Upper lobe of left lung (tissue), 6 donors: ENCODE measurements at regions not wholly inside any gene's neighbourhood (a gene's known extent, or its start where the extent isn't known, plus 50 kb on each side); places are given as distances from the start of the nearest gene placed in this dataset.

Source experiments
- ATAC-seq, 2 donors: fragments of 200-7000 bp; cut with Tn5 transposase; one replicate each; pipeline ENCODE4 v1.9.1; 2022; ENCODE audit warnings: mild to moderate bottlenecking in 2 of 2, moderate library complexity in 2 of 2; ENCODE audit not compliant: low FRiP score in 2 of 2
- DNase-seq, 2 donors: peaks; one replicate each; pipeline ENCODE4 v3.0.0-alpha.2; 2019 to 2020
- H3K27ac ChIP-seq, 4 donors: fragments of 200-600 bp; sonication (generic); one replicate each; pipeline ENCODE4 v1.5.1; 2016 to 2019
- H3K27me3 ChIP-seq, 4 donors: fragments of 200-600 bp; sonication (generic); one replicate each; pipeline ENCODE4 v1.5.1; 2017 to 2019
- H3K36me3 ChIP-seq, 4 donors: fragments of 200-600 bp; sonication (generic); one replicate each; pipeline ENCODE4 v1.5.1; 2016 to 2019
- H3K4me1 ChIP-seq, 4 donors: fragments of 200-600 bp; sonication (generic); one replicate each; pipeline ENCODE4 v1.5.1; 2018 to 2019
- H3K4me3 ChIP-seq, 4 donors: fragments of 200-600 bp; sonication (generic); one replicate each; pipeline ENCODE4 v1.5.1; 2017 to 2019; ENCODE audit warnings: mild to moderate bottlenecking in 2 of 4, moderate library complexity in 1 of 4
- H3K9me3 ChIP-seq, 4 donors: fragments of 200-600 bp; sonication (generic); one replicate each; pipeline ENCODE4 v1.5.1; 2018 to 2019
- EP300 ChIP-seq, 4 donors: sonication (generic); formaldehyde crosslinking; IDR thresholded peaks; one replicate each; pipeline ENCODE4 v1.5.1; 2017; ENCODE audit warnings: antibody characterized with exemption in 4 of 4, control low read depth in 2 of 4
- POLR2A ChIP-seq, 4 donors: fragments of 450-650 bp; IDR thresholded peaks; one replicate each; pipeline ENCODE4 v1.5.1; 2016 to 2017; ENCODE audit warnings: antibody characterized with exemption in 4 of 4, mild to moderate bottlenecking in 2 of 4
- POLR2AphosphoS5 ChIP-seq, 2 donors: sonication (generic); formaldehyde crosslinking; IDR thresholded peaks; one replicate each; pipeline ENCODE4 v1.5.1; 2017; ENCODE audit warnings: antibody characterized with exemption in 2 of 2
- WGBS, 2 donors: methylation state at CpG; one replicate each; pipeline ENCODE4 v1.1.5; 2017 to 2018; 5-methylcytosine and 5-hydroxymethylcytosine counted together
- TF ChIP-seq, protein P1 (sequence below), 6 experiments: fragments of 450-650 bp in 4 of 6; fragments of 200-600 bp in 2 of 6; sonication (generic) in 2 of 6; IDR thresholded peaks; one replicate each; pipeline ENCODE4 v1.5.1; 2016 to 2019; ENCODE audit warnings: antibody characterized with exemption in 6 of 6
- donor health status: DM: no; HTN: no; CAD: no; lungs with moderate emphysema.
- donor health status: DM: no; HTN: yes; CAD: no; lungs with severe emphysema.

DNA sequence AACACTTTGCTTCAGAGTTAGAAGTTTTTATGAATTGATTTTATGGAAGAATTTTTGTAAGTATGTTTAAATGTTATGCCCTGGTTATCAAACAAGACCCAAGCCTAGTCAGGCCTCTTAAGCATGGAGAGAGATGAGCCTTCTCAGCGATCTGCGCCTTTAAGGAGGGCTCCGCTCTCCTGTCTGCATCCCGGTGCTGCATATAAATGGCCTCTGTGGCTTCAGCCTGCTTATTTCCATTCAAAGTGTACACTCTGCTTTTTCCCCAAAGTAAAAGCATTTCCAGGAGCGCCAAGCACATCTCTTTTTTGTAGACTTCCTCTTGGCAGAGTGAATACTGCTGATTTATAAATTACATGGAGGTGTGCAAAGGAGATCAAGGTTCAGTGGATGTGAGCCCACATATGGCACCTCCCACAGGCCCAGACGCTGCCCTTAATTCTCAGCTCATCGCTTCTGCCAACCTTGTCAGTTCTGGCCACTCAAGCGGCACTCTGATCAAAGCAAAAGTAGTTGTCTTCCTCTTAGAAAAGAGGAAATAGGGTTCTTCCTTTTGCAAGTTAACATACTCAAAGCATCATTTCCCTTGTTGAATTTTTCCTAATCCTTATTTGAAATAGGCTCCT, 70.0 kb upstream of the SFMBT2 start:
- Histone ChIP-seq H3K4me3 (no peak overlapping the region), H3K27ac (no peak overlapping the region), H3K27me3 (no peaks in the 10 kb centered on the region), H3K4me1 (peaks cover 4 to 17% (median 9%) of the 10 kb centered on the region in 4 donors), H3K9me3 (no peaks in the 10 kb centered on the region), H3K36me3 (no peaks in the 10 kb centered on the region)
- TF ChIP-seq POLR2AphosphoS5 (IDR thresholded peaks at IDR 0.05) (no peak), POLR2A (IDR thresholded peaks at IDR 0.05) (no peak), EP300 (IDR thresholded peaks at IDR 0.05) (no peak)
- TF ChIP-seq, protein P1, sequence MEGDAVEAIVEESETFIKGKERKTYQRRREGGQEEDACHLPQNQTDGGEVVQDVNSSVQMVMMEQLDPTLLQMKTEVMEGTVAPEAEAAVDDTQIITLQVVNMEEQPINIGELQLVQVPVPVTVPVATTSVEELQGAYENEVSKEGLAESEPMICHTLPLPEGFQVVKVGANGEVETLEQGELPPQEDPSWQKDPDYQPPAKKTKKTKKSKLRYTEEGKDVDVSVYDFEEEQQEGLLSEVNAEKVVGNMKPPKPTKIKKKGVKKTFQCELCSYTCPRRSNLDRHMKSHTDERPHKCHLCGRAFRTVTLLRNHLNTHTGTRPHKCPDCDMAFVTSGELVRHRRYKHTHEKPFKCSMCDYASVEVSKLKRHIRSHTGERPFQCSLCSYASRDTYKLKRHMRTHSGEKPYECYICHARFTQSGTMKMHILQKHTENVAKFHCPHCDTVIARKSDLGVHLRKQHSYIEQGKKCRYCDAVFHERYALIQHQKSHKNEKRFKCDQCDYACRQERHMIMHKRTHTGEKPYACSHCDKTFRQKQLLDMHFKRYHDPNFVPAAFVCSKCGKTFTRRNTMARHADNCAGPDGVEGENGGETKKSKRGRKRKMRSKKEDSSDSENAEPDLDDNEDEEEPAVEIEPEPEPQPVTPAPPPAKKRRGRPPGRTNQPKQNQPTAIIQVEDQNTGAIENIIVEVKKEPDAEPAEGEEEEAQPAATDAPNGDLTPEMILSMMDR (IDR thresholded peaks at IDR 0.05), result no peak
- no peak for DNase-seq
- 46 to 55% methylated on average over 8 of the region's 8 CpGs for WGBS, 2 donors
- ATAC-seq, result peak in 1 of 2 donors; percentile 62

DNA sequence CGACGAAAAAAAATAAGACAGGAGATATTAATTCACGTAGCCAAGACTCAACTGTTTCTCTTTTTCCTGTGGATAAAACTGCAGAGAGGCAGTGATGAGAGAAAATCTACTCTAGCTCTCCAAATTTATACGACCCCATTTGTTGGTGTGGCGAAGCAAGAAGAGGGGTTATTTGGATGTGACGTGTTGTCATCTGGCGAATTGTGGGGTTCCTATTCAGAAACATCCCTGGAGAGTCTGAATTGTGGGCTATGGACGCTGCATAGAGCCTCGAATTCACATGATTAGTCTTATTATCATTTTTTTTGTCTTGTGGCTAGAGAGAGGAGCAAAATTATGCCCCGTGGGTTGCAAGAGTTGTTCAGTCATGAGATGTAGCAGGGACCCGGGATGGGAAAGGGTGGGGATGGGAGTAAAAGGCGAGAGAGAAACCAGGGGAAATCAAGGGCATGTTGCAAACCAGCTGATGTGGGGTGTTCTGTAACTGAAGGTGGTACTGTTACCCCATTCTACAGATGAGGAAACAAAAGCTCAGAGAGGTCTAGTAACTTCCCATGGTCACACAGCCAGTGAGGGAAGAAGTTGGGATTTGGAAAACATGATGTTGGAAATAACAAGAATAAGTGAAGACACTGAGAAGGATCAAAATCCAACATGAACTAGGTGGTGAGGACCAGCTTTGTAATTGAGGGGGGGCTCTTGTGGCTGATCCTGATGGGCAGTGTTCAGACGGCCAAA, 69.2 kb upstream of the SFMBT2 start:
- ATAC-seq, result no peak

DNA sequence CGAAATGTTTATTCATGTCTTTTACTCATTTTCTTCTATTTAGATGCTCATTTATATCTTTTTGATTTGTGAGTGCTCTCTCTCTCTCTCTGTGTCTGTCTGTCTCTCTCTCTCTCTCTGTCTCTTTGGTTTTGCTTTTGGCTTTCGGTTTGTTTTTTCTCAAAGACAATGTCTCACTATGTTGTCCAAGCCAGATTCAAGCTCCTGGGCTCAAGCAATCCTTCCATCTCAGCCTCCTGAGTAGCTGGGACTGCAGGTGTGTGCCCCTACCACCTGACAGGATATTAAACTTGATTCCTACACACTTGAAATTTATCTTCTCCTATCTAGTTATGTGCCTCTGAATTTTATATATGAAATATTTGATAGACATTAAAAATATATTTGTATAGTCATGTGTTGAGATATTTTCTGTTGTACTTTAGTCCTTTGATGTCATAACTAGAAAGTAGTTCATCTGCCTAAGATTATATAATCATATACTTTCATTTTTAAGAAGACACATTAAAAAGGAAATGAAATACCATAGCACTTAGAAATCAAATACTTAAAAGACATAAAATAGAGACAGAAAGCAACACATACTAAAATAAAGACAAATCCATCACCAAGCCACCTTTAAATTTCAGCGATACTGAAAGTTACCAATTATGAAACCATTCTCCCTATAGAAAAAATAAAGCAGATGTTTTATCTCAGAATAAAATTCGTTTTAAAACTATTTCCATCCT, 68.1 kb upstream of the SFMBT2 start:
- H3K36me3 ChIP-seq, result no peaks in the 10 kb centered on the region
- no peaks in the 10 kb centered on the region for H3K27me3 ChIP-seq
- no peak overlapping the region for H3K27ac ChIP-seq
- ATAC-seq (no peak), DNase-seq (no peak)
- no peak overlapping the region for H3K4me3 ChIP-seq
- WGBS, 2 donors, result 80 to 83% methylated on average over 4 of the region's 4 CpGs
- H3K4me1 ChIP-seq, result peaks cover 0 to 11% (median 3%) of the 10 kb centered on the region in 4 donors
- TF ChIP-seq POLR2AphosphoS5 (IDR thresholded peaks at IDR 0.05) (no peak), POLR2A (IDR thresholded peaks at IDR 0.05) (no peak), EP300 (IDR thresholded peaks at IDR 0.05) (no peak)
- TF ChIP-seq, protein P1 (IDR thresholded peaks at IDR 0.05), result no peak
- H3K9me3 ChIP-seq, result no peaks in the 10 kb centered on the region

More for the DNA sequence above, 69.2 kb upstream of the SFMBT2 start:
- Histone ChIP-seq H3K27ac (no peak overlapping the region), H3K9me3 (no peaks in the 10 kb centered on the region), H3K27me3 (no peaks in the 10 kb centered on the region), H3K36me3 (no peaks in the 10 kb centered on the region), H3K4me1 (peaks cover 2 to 18% (median 4%) of the 10 kb centered on the region in 4 donors), H3K4me3 (no peak overlapping the region)
- TF ChIP-seq POLR2A (IDR thresholded peaks at IDR 0.05), result no peak
- no peak for TF ChIP-seq POLR2AphosphoS5 (IDR thresholded peaks at IDR 0.05)
- TF ChIP-seq, protein P1 (IDR thresholded peaks at IDR 0.05), result no peak
- TF ChIP-seq EP300 (IDR thresholded peaks at IDR 0.05), result no peak
- WGBS, 2 donors, result 92 to 93% methylated on average over 13 of the region's 13 CpGs
- no peak for DNase-seq

DNA sequence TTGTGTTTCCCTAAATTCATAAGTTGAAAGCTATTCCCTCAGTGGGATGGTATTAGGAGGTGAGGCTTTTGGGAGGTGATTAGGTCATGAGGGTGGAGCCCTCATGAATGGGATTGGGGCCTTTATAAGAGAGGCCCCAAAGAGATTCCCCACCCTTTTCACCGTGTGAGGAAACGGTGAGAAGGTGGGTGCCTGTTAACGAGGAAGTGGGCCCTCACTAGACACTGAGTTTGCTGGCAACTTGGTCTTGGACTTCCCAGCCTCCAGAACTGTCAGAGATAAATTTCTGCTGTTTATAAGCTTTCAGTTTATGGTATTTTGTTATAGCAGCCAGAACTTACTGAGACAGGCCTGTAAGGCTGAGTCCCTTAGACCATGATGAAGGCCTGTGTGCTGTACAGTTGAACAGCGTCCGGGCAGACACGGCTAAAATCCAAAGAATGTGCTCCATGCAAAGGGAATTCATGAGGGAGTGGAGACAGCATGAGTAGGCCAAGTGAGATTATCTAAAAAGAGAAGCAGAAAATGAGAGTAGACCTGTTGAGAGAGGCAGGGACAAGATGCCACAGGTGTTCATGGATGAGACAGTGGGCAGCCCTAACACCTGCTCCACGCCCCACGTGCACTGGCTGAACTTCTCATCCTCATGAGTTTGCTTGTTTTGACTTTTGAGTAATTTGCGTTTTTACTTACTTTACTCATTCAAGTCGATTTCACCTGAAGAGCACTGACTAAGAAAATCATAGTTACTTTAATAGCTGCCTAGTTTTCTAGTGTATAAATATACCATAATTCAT, 66.9 kb upstream of the SFMBT2 start:
- no peaks in the 10 kb centered on the region for H3K9me3 ChIP-seq
- ATAC-seq, result no peak
- no peak overlapping the region for H3K27ac ChIP-seq
- peaks cover 0 to 11% (median 3%) of the 10 kb centered on the region in 4 donors for H3K4me1 ChIP-seq
- H3K36me3 ChIP-seq, result no peaks in the 10 kb centered on the region
- no peak overlapping the region for H3K4me3 ChIP-seq
- 90% methylated on average over 10 of the region's 10 CpGs for WGBS, 2 donors
- DNase-seq, result no peak
- H3K27me3 ChIP-seq, result no peaks in the 10 kb centered on the region
- no peak for TF ChIP-seq POLR2AphosphoS5 (IDR thresholded peaks at IDR 0.05)
- TF ChIP-seq, protein P1 (IDR thresholded peaks at IDR 0.05), result no peak
- TF ChIP-seq EP300 (IDR thresholded peaks at IDR 0.05), result no peak
- no peak for TF ChIP-seq POLR2A (IDR thresholded peaks at IDR 0.05)
